Activated CD8-positive, alpha-beta T cell treated with anti-CD3 and anti-CD28 coated beads, Interleukin-2, amount 10 ng/mL, durations not matched to agents 7 days and 5 days (primary cell): ENCODE measurements at regions not wholly inside any gene's neighbourhood (a gene's known extent, or its start where the extent isn't known, plus 50 kb on each side); places are given as distances from the start of the nearest gene placed in this dataset.
"Not testable (repeated sequence)": the region's sequence is repeated elsewhere in the genome, so short reads cannot be mapped to it uniquely, and the experiment has no call there.

Experiments used
- ATAC-seq: fragments of 150-1000 bp; cut with Tn5 transposase; one replicate; pipeline ENCODE4 v1.10.0; 2021; ENCODE audit warnings: moderate library complexity
- CTCF ChIA-PET: fragments of 350-600 bp; sonication (Branson Sonifier 250); formaldehyde crosslinking; loops from one replicate; lab custom pipeline; 2021; ENCODE audit warnings: antibody characterized with exemption; lab: Charles Lee
- POLR2A ChIA-PET: fragments of 350-600 bp; sonication (Branson Sonifier 250); formaldehyde crosslinking; loops from one replicate; lab custom pipeline; 2021; ENCODE audit warnings: antibody characterized with exemption; lab: Charles Lee
- DNase-seq: peaks from one replicate; pipeline ENCODE4 v3.0.0-alpha.2; 2020
- H3K27ac Mint-ChIP-seq: one replicate; pipeline ENCODE4 v1.8.0; 2021; ENCODE audit warnings: mild to moderate bottlenecking, mixed read lengths
- H3K27me3 Mint-ChIP-seq: one replicate; pipeline ENCODE4 v1.8.0; 2021; ENCODE audit warnings: low read depth, mixed read lengths
- H3K36me3 Mint-ChIP-seq: one replicate; pipeline ENCODE4 v1.8.0; 2021; ENCODE audit warnings: low read depth, mixed read lengths
- H3K4me1 Mint-ChIP-seq: one replicate; pipeline ENCODE4 v1.8.0; 2021; ENCODE audit warnings: low read depth, mixed read lengths
- H3K4me3 Mint-ChIP-seq: one replicate; pipeline ENCODE4 v1.8.0; 2021; ENCODE audit warnings: mild to moderate bottlenecking, mixed read lengths
- H3K9me3 Mint-ChIP-seq: one replicate; pipeline ENCODE4 v1.8.0; 2022; ENCODE audit warnings: mixed read lengths; ENCODE audit not compliant: insufficient read depth

GRCh38 chr1:79497193-79497773 is 490.8 kb upstream of the ADGRL4 start:
- ATAC-seq = no peak
- DNase-seq = peak; percentile 20
- ChIA-PET POLR2A (no interaction called here), CTCF (no interaction called here)
- H3K4me3 Mint-ChIP-seq = no peak overlapping the region
- H3K27me3 Mint-ChIP-seq = no peaks in the 10 kb centered on the region
- no peaks in the 10 kb centered on the region for H3K36me3 Mint-ChIP-seq
- no peak overlapping the region for H3K27ac Mint-ChIP-seq
- no peaks in the 10 kb centered on the region for H3K4me1 Mint-ChIP-seq
- H3K9me3 Mint-ChIP-seq = no peaks in the 10 kb centered on the region

DNA sequence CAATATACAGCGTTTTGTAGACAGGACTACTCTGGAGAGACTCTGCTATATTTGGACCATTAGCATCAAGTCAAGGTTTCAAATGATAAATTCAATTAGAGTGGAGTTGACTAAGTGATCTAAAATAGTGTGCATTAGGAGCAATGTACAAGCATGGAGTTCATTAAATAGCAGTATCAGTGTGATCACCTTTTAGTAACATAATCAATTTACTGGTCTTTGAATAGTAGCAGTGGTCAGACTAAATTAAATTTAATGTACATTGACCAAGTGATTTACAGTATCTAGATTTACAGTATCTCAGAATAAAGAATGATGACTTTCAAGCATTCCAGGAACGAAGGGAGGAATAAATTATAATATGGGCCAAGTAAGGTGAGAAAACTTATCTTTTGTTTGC is 489.6 kb upstream of the ADGRL4 start:
- Mint-ChIP-seq H3K27me3 (no peaks in the 10 kb centered on the region), H3K4me1 (no peaks in the 10 kb centered on the region), H3K4me3 (no peak overlapping the region), H3K27ac (no peak overlapping the region), H3K9me3 (no peaks in the 10 kb centered on the region), H3K36me3 (no peaks in the 10 kb centered on the region)
- DNase-seq = no peak
- no peak for ATAC-seq
- POLR2A ChIA-PET = no interaction called here
- CTCF ChIA-PET = no interaction called here

GRCh38 chr1:79493702-79494101 is 487.2 kb upstream of the ADGRL4 start:
- DNase-seq, ATAC-seq, CTCF ChIA-PET, H3K36me3 Mint-ChIP-seq, H3K4me1 Mint-ChIP-seq, H3K4me3 Mint-ChIP-seq, H3K27ac Mint-ChIP-seq, POLR2A ChIA-PET, H3K27me3 Mint-ChIP-seq, H3K9me3 Mint-ChIP-seq: not testable (repeated sequence)

GRCh38 chr1:79488572-79489121 is 482.1 kb upstream of the ADGRL4 start:
- H3K27me3 Mint-ChIP-seq, DNase-seq, ATAC-seq, H3K4me3 Mint-ChIP-seq, POLR2A ChIA-PET, H3K9me3 Mint-ChIP-seq, H3K4me1 Mint-ChIP-seq, CTCF ChIA-PET, H3K27ac Mint-ChIP-seq, H3K36me3 Mint-ChIP-seq: not testable (repeated sequence)

GRCh38 chr1:79478728-79479373 is 472.3 kb upstream of the ADGRL4 start:
- Mint-ChIP-seq H3K9me3 (peaks cover 13% of the 10 kb centered on the region), H3K27ac (no peak overlapping the region), H3K4me3 (no peak overlapping the region), H3K27me3 (no peaks in the 10 kb centered on the region), H3K4me1 (no peaks in the 10 kb centered on the region), H3K36me3 (no peaks in the 10 kb centered on the region)
- CTCF ChIA-PET = no interaction called here
- DNase-seq (no peak), ATAC-seq (no peak)
- POLR2A ChIA-PET = no interaction called here

- peaks cover 13% of the 10 kb centered on the region for H3K9me3 Mint-ChIP-seq
- CTCF ChIA-PET = no interaction called here
- POLR2A ChIA-PET = interaction anchor here (0.6 kb wide), 1 partner anchor 16 kb away, joined by 3 read pairs; no protein-coding TSS in a partner anchor
- no peak for DNase-seq
- no peak overlapping the region for H3K27ac Mint-ChIP-seq
- H3K4me3 Mint-ChIP-seq = no peak overlapping the region
- no peak for ATAC-seq
- H3K36me3 Mint-ChIP-seq = no peaks in the 10 kb centered on the region
- no peaks in the 10 kb centered on the region for H3K27me3 Mint-ChIP-seq
- H3K4me1 Mint-ChIP-seq = no peaks in the 10 kb centered on the region
Measured at GRCh38 chr1:79478160-79478559, 471.6 kb upstream of the ADGRL4 start.

GRCh38 chr1:79472067-79472656 is 465.6 kb upstream of the ADGRL4 start:
- Mint-ChIP-seq H3K36me3 (no peaks in the 10 kb centered on the region), H3K4me3 (no peak overlapping the region), H3K27ac (no peak overlapping the region), H3K9me3 (no peaks in the 10 kb centered on the region), H3K4me1 (no peaks in the 10 kb centered on the region), H3K27me3 (no peaks in the 10 kb centered on the region)
- ChIA-PET CTCF (no interaction called here), POLR2A (no interaction called here)
- ATAC-seq (no peak), DNase-seq (no peak)

GRCh38 chr1:79469139-79469538 is 462.6 kb upstream of the ADGRL4 start:
- H3K27ac Mint-ChIP-seq = no peak overlapping the region
- ChIA-PET POLR2A (no interaction called here), CTCF (no interaction called here)
- no peaks in the 10 kb centered on the region for H3K4me1 Mint-ChIP-seq
- no peaks in the 10 kb centered on the region for H3K9me3 Mint-ChIP-seq
- ATAC-seq = no peak
- no peaks in the 10 kb centered on the region for H3K36me3 Mint-ChIP-seq
- no peak for DNase-seq
- no peaks in the 10 kb centered on the region for H3K27me3 Mint-ChIP-seq
- no peak overlapping the region for H3K4me3 Mint-ChIP-seq

DNA sequence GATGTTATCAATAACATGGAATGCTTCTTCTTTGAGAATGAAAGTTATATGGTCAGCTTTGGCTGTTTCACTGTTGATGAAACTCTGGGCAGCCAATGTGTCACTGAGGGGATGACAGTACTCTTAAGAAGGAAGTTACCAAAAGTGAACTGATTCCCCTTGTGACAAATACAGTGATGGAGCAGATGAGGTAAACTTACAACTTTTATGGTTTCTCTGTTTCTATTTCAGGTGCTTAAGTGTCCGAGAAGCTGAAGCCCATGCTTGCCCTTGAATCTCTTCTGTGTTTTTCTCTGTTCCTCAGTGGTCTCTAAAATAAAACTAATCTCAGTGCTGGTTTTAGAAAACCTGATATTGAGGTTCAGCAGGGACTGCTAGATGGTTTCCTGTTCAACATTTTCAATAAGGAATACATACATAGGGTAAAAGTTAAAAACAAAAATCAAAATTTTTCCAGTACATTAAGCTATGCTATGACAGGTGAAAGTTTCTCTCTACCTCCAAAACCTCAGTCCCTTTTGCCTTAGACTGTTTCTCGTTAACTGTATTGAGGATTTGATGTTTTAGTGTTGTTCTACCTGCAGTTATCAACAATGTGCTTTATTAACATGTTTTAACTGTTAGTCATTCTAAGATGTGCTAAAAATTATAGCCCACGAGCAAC is 454.4 kb upstream of the ADGRL4 start:
- POLR2A ChIA-PET = no interaction called here
- CTCF ChIA-PET = no interaction called here
- no peak for ATAC-seq
- no peaks in the 10 kb centered on the region for H3K36me3 Mint-ChIP-seq
- no peak overlapping the region for H3K27ac Mint-ChIP-seq
- DNase-seq = no peak
- no peaks in the 10 kb centered on the region for H3K27me3 Mint-ChIP-seq
- no peak overlapping the region for H3K4me3 Mint-ChIP-seq
- no peaks in the 10 kb centered on the region for H3K4me1 Mint-ChIP-seq
- peaks cover 5% of the 10 kb centered on the region for H3K9me3 Mint-ChIP-seq

DNA sequence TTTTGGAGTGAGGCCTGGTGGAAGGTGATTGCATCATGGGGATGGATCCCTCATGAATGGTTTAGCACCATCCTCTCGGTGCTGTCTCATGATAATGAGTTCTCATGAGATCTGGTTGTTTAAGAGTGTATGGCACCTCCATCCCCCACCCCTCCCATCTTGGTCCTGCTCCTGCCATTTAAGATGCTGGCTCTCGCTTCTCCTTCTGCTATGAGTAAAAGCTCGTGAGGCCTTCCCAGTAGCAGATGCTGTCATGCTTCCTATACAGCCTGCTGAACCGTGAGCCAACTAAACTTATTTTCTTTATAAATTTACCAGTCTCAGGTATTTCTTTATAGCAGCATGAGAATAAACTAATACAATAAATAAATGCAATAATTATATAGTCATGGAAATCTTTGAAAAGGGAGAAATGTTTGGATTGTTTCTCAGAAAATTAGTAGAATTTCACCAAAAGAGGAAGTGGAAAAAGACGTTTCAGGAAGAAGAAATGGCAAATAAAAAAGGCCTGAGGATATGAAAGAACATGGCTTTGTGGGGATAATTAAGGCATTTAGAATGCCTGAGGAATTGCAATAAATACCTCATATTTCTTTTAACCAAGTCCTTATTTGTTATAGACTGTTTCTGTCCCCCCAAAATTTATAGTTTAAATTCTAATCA is 451.2 kb upstream of the ADGRL4 start:
- Mint-ChIP-seq H3K36me3 (no peaks in the 10 kb centered on the region), H3K27ac (no peak overlapping the region), H3K27me3 (no peaks in the 10 kb centered on the region), H3K4me1 (no peaks in the 10 kb centered on the region), H3K9me3 (peaks cover 5% of the 10 kb centered on the region), H3K4me3 (no peak overlapping the region)
- ChIA-PET CTCF (no interaction called here), POLR2A (no interaction called here)
- ATAC-seq (no peak), DNase-seq (no peak)

- H3K36me3 Mint-ChIP-seq = no peaks in the 10 kb centered on the region
- no peak for DNase-seq
- POLR2A ChIA-PET = no interaction called here
Measured at GRCh38 chr1:79448426-79448825, 441.9 kb upstream of the ADGRL4 start.

DNA sequence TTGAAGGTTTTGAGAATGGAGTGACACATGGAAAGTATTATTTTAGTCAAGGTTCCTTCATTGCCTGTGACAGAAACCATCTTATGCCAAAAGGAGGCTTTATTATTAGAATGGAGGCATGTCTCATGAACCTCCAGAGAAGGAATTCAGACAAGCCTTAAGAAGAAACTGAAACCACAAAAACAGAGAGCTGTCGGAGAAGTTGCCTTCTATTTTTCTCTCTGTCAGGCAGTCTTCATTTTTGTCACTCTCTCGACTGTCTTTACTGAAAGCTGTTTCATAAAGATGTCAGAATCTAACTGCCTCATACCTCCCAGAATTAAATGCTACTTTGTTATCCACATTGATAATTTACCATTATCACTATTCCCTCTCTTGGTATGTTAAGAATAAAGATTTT is 434.7 kb upstream of the ADGRL4 start:
- no peak for ATAC-seq
- H3K27me3 Mint-ChIP-seq = no peaks in the 10 kb centered on the region
- no peaks in the 10 kb centered on the region for H3K9me3 Mint-ChIP-seq
- no peak for DNase-seq
- ChIA-PET CTCF (no interaction called here), POLR2A (no interaction called here)
- H3K36me3 Mint-ChIP-seq = no peaks in the 10 kb centered on the region
- no peaks in the 10 kb centered on the region for H3K4me1 Mint-ChIP-seq
- no peak overlapping the region for H3K27ac Mint-ChIP-seq
- no peak overlapping the region for H3K4me3 Mint-ChIP-seq

More at GRCh38 chr1:79448426-79448825, 441.9 kb upstream of the ADGRL4 start:
- H3K27me3 Mint-ChIP-seq = no peaks in the 10 kb centered on the region
- ATAC-seq = no peak
- no peaks in the 10 kb centered on the region for H3K9me3 Mint-ChIP-seq
- CTCF ChIA-PET = no interaction called here
- H3K27ac Mint-ChIP-seq = no peak overlapping the region
- no peak overlapping the region for H3K4me3 Mint-ChIP-seq
- H3K4me1 Mint-ChIP-seq = no peaks in the 10 kb centered on the region
